ENCODE measurements at regions not wholly inside any gene's neighbourhood (a gene's known extent, or its start where the extent isn't known, plus 50 kb on each side); places are given as distances from the start of the nearest gene placed in this dataset.

- CTCF ChIA-PET = no interaction called here
- Histone ChIP-seq H3K4me1 (ENCODE audit: control insufficient read depth in 1 of 2, insufficient read depth in 2 of 2, low read depth in 1 of 2, low read length in 1 of 2) (no peaks in the 10 kb centered on the region), H3F3A (replicated peaks; ENCODE audit: insufficient read depth) (no peaks in the 10 kb centered on the region), H4K20me1 (ENCODE audit: insufficient read depth) (no peaks in the 10 kb centered on the region), H3K4me2 (no peak overlapping the region), H3K36me3 (replicated peaks in 1 of 2; ENCODE audit: control insufficient read depth in 1 of 2, insufficient read depth in 2 of 2, low read length in 1 of 2) (no peaks in the 10 kb centered on the region), H3K27ac (ENCODE audit: low read depth in 2 of 2, low read length in 1 of 2) (no peak overlapping the region), H2AFZ (ENCODE audit: low read depth) (no peak overlapping the region), H3K9me3 (no peaks in the 10 kb centered on the region), H3K27me3 (ENCODE audit: insufficient read depth) (no peaks in the 10 kb centered on the region), H3K79me2 (ENCODE audit: insufficient read depth) (no peaks in the 10 kb centered on the region), H3K9ac (no peak overlapping the region), H3K4me3 (ENCODE audit: low read depth in 2 of 2, low read length in 1 of 2) (no peak overlapping the region), H3K9me2 (no peaks in the 10 kb centered on the region)
- no peak for DNase-seq
- TF ChIP-seq RFX5 (IDR thresholded peaks at IDR 0.05; ENCODE audit: low read length) (no peak), RAD21 (IDR thresholded peaks at IDR 0.05; ENCODE audit: low read length) (no peak), EZH2phosphoT487 (IDR thresholded peaks at IDR 0.05; ENCODE audit: borderline replicate concordance, low read depth) (no peak), MEF2A (IDR thresholded peaks at IDR 0.05; ENCODE audit: borderline replicate concordance, low read depth) (no peak), POLR2AphosphoS5 (IDR thresholded peaks at IDR 0.05; ENCODE audit: low read depth, low read length) (no peak), CHD2 (IDR thresholded peaks at IDR 0.05; ENCODE audit: low read length, partially characterized antibody) (no peak), NFIC (IDR thresholded peaks at IDR 0.05; ENCODE audit: borderline replicate concordance) (no peak), SMC3 (IDR thresholded peaks at IDR 0.05; ENCODE audit: low read depth, low read length) (no peak), SIN3A (IDR thresholded peaks at IDR 0.05; ENCODE audit: borderline replicate concordance, low read depth, low read length) (no peak), USF1 (IDR thresholded peaks at IDR 0.05; ENCODE audit: borderline replicate concordance, low read depth) (no peak), RCOR1 (IDR thresholded peaks at IDR 0.05; ENCODE audit: low read length) (no peak), FOSL2 (IDR thresholded peaks at IDR 0.05; ENCODE audit: borderline replicate concordance, low read depth) (no peak), ELF1 (IDR thresholded peaks at IDR 0.05) (no peak), RXRA (IDR thresholded peaks at IDR 0.05; ENCODE audit: borderline replicate concordance, low read depth) (no peak), CTCF (IDR thresholded peaks at IDR 0.05) (no peak)
- TF ChIP-seq, protein P1, sequence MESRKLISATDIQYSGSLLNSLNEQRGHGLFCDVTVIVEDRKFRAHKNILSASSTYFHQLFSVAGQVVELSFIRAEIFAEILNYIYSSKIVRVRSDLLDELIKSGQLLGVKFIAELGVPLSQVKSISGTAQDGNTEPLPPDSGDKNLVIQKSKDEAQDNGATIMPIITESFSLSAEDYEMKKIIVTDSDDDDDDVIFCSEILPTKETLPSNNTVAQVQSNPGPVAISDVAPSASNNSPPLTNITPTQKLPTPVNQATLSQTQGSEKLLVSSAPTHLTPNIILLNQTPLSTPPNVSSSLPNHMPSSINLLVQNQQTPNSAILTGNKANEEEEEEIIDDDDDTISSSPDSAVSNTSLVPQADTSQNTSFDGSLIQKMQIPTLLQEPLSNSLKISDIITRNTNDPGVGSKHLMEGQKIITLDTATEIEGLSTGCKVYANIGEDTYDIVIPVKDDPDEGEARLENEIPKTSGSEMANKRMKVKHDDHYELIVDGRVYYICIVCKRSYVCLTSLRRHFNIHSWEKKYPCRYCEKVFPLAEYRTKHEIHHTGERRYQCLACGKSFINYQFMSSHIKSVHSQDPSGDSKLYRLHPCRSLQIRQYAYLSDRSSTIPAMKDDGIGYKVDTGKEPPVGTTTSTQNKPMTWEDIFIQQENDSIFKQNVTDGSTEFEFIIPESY (IDR thresholded peaks at IDR 0.05; ENCODE audit: borderline replicate concordance, low read depth) = no peak
- TF ChIP-seq, protein P2, sequence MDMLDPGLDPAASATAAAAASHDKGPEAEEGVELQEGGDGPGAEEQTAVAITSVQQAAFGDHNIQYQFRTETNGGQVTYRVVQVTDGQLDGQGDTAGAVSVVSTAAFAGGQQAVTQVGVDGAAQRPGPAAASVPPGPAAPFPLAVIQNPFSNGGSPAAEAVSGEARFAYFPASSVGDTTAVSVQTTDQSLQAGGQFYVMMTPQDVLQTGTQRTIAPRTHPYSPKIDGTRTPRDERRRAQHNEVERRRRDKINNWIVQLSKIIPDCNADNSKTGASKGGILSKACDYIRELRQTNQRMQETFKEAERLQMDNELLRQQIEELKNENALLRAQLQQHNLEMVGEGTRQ (IDR thresholded peaks at IDR 0.05; ENCODE audit: borderline replicate concordance, low read depth, low read length) = no peak
- TF ChIP-seq, protein P3, sequence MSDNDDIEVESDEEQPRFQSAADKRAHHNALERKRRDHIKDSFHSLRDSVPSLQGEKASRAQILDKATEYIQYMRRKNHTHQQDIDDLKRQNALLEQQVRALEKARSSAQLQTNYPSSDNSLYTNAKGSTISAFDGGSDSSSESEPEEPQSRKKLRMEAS (IDR thresholded peaks at IDR 0.05; ENCODE audit: low read depth) = no peak
- POLR2A ChIA-PET = no interaction called here
- 39% methylated on average over 2 of the region's 2 CpGs for WGBS (ENCODE audit: low lambda C conversion rate)
These were observed 131.3 kb upstream of the FBXL4 start for GRCh38 chr6:99079058-99079457.
